HUDEP-2 (cell line): ENCODE measurements at regions not wholly inside any gene's neighbourhood (a gene's known extent, or its start where the extent isn't known, plus 50 kb on each side); places are given as distances from the start of the nearest gene placed in this dataset.

Experiments
- DNase-seq, 76 experiments: peaks; one replicate each; lab custom pipeline; 2025; ENCODE audit not compliant: unreplicated experiment in 76 of 76; lab: John Stamatoyannopoulos, UW

GRCh38 chr13:34037636-34038540 lies 219.9 kb downstream of the RFC3 start:
- DNase-seq: no peak

GRCh38 chr13:34038541-34039068 lies 220.7 kb downstream of the RFC3 start:
- no peak for DNase-seq

DNA sequence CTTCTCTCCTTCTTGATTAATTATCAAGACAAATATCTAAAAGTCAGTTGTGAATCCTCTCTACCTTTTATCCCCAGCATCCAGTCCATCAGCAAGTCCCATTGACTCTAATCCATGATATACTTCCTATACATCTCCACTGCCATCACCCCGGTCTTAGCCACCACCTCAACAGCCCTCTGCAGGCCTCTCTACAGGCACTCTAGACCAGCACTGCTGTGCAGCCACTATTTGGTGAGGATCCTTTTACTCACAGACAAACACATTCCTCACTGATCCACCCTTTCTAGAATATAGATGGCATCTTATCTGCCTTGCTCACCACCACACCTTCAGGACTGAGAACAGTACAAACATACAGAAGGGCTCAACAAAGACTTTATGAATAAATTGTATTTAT lies 221.7 kb downstream of the RFC3 start:
- no peak for DNase-seq

DNA sequence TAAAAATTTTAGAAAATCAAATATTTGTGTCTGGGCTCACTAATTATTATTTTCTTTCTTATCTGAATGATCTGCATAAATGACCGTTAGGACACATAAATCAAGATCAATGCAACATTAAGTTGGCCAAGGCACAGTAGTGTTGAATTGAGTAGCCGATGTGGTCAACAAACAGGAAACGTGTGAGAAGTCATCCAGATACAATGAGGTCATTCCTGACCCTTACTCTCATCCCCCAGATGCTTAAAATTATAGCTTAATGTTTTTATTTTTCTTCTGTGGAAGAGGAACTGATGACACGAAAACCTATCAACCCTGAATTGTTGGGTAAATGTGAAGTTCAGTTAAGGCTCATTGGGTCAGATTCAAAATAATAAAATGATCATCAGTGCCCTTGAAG lies 222.9 kb downstream of the RFC3 start:
- no peak for DNase-seq

GRCh38 chr13:34044041-34044440 lies 226.1 kb downstream of the RFC3 start:
- DNase-seq: no peak

GRCh38 chr13:34044660-34045080 lies 226.7 kb downstream of the RFC3 start:
- no peak for DNase-seq

- DNase-seq: no peak
These were observed 228.5 kb downstream of the RFC3 start for GRCh38 chr13:34046457-34046856.

- no peak for DNase-seq
These were observed 230.7 kb downstream of the RFC3 start for GRCh38 chr13:34048652-34049051.

DNA sequence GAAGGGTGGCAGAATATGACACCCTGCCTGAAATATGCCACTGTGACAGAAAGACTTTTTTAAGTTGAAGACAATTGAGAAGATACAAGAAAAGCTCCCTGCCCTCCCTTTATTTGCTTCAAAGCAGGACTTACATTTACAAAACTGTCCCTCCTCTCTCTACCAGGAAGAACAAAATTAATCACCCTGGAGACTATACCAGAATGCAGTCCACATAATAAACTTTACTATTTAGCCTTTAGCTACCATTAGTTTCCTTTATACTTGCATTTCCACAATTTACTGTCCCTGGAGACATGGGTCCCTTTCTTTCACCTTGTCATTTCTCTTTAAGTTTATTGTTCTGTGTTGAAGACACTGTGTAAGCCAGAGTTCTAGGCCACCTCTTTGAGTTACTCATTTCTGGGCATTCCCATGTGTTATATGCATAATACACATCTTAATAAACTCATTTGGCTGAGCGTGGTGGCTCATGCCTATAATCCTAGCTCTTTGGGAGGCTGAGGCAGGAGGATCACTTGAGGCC lies 238.8 kb downstream of the RFC3 start:
- DNase-seq: no peak

- no peak for DNase-seq
These were observed 246.7 kb downstream of the RFC3 start for GRCh38 chr13:34064456-34065205.

DNA sequence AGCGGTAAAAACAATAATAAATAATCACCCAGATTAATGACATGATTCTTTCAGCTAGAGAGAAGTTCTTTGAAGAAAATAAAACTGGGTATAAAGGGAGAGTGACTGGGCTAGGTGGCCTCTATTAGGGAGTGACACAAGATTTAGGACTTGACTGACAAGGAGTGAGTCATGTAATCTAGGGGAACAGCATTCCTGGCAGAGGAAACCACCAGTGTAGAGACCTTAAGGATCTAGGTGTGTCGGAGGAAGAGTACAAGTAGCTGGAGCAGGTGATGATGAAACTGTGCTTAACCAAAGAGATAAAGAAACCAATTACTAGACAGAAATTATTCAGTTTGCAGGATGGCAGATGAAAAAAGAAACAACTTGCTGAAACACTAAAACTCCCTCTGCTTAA lies 248.0 kb downstream of the RFC3 start:
- DNase-seq: no peak

DNA sequence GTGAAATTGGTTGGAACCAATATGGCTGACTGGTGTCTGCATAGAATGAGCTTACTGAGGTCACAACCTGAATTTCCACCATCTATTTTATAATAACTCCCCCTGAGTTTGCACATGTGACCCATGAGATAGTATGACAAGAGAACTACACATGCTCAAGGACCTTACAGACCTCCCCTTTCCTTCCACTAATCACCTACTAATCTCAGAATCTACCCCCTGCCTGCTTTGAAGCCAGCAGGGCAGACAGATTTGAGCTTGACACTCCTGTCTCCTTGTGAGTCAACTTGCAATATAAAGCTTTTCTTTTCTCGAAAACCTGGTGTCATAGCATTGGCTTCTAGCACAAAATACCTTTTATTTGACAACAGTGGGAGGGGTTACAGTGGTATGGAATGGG lies 248.4 kb downstream of the RFC3 start:
- no peak for DNase-seq

DNA sequence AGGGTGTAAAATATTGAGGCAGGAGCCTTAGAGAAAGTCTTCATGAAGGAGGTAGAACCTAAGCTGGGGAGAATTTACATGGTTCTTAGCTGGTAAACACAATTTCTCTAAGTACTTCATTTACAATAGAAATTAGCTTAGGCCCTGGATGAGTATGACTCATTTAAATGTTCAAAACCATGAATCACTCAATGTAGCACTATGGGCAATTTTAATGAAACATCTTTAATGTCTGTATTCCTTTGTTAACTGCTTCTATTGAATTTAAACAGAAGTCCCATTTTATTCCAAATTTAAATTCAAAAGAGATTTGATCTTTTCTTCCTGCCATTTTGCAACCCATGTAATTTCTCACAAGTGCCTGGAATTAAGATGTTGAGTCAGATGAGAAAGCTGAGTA lies 252.1 kb downstream of the RFC3 start:
- DNase-seq: no peak

GRCh38 chr13:34070544-34071303 lies 252.8 kb downstream of the RFC3 start:
- DNase-seq: no peak

- DNase-seq: no peak
These were observed 258.4 kb downstream of the RFC3 start for GRCh38 chr13:34076319-34076718.

- DNase-seq: peak in 1 of 76 experiments; percentile 0
These were observed 259.2 kb downstream of the RFC3 start for GRCh38 chr13:34076943-34077703.

DNA sequence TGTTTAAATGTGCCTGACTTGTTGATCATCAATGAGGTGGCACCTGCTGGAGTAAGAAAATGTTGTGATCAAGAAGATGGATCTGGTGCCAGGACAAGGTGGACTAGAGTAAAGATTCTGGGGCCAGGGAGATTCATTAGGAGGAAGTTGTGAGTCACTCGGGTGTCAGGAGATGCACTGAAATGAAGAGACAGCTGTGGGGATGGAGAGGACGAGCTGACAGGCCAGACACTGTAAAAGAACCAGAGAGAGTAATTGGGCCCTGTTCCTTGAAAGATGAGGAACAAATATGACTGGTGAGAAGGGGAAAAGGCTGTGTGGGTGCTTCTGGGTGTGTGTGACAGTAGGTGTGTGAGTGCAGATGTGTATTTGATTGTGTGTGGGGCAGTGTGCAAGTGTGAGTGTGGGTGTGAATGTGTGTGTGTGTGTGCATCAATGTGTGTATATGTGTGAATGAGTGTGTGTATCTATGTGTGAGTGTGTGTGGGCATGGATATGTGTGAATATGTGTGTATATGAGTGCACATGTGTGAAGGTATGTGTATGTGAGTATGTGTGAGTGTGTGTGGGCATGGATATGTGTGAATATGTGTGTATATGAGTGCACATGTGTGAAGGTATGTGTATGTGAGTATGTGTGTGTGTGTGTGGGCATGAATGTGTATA lies 260.5 kb downstream of the RFC3 start:
- no peak for DNase-seq

DNA sequence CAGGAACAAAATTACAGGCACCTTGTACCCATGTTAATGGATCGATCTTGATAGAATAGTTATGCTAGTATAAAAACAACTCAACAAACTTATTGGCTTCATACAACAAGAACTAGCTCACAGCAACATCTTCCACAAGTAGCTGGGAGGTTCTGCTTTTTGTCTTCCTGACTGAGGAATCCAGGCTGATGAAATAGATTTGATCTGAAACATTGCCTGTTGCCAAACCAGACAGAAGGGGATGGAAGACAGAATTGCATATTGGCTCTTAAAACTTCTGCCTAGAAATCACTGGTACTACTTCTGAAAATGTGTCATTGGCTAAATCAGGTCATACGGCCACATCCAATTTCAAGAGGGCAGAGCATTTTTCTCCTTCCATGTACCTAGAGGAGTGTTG lies 267.3 kb downstream of the RFC3 start:
- no peak for DNase-seq

DNA sequence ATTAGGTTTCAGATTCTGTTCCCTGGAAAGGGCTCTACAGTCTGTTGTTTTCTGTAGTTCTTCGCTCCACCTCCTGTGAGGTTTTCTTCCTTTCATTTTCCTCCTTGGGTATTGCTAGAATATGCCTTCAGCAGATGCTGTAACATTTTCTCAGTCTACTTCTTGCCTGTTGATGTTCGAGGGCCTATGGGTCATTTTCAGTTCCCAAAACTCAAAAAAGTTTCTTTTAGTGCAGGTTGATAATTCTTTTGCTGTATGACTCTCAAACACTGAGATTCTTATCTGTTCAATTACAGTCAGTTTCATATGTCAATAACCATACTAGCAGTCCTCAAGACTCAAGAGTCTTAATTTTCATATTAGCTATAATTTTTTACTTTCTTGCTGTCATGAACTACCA lies 268.3 kb downstream of the RFC3 start:
- no peak for DNase-seq
